ENCODE measurements at regions not wholly inside any gene's neighbourhood (a gene's known extent, or its start where the extent isn't known, plus 50 kb on each side); places are given as distances from the start of the nearest gene placed in this dataset.

DNA sequence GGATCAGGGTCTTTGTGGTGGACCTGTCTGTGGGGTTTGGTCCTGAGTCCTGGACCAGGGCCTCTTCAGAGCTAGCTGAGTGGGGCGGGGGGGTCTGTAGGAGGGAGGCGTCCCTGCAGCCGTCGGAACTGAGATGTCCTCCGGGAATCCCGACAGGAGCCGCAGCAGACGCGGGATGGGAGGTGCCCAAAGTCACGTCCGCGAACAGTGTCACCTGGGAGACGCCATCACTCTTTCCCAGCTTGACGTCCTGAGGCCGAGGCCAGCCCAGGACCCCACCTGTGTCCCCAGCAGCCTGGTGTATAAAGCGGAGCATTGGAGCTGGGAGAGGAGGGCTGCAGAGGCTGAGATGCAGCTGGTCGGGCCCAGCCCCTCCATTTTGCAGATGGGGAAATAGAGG is 1234.7 kb downstream of the BRD1 start:
- TF ChIP-seq, protein P1, sequence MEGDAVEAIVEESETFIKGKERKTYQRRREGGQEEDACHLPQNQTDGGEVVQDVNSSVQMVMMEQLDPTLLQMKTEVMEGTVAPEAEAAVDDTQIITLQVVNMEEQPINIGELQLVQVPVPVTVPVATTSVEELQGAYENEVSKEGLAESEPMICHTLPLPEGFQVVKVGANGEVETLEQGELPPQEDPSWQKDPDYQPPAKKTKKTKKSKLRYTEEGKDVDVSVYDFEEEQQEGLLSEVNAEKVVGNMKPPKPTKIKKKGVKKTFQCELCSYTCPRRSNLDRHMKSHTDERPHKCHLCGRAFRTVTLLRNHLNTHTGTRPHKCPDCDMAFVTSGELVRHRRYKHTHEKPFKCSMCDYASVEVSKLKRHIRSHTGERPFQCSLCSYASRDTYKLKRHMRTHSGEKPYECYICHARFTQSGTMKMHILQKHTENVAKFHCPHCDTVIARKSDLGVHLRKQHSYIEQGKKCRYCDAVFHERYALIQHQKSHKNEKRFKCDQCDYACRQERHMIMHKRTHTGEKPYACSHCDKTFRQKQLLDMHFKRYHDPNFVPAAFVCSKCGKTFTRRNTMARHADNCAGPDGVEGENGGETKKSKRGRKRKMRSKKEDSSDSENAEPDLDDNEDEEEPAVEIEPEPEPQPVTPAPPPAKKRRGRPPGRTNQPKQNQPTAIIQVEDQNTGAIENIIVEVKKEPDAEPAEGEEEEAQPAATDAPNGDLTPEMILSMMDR (IDR thresholded peaks at IDR 0.05; ENCODE audit: insufficient read depth, low read length, poor library complexity, severe bottlenecking), result no peak
- TF ChIP-seq EZH2phosphoT487 (conservative IDR thresholded peaks at IDR 0.05; ENCODE audit: low read length), result no peak
